IMR-90 (cell line): ENCODE measurements at regions not wholly inside any gene's neighbourhood (a gene's known extent, or its start where the extent isn't known, plus 50 kb on each side); places are given as distances from the start of the nearest gene placed in this dataset.

ENCODE experiments used
- ATAC-seq: fragments of 200-7000 bp; cut with Tn5 transposase; 2 replicates; pipeline ENCODE4 v1.9.1; 2020; ENCODE audit warnings: low read depth, mild to moderate bottlenecking, moderate library complexity
- BruUV-seq: library from RNA; stranded (reverse); fragments of 400-500 nt; replicated peaks from 2 replicates; lab custom pipeline; 2021; lab: Mats Ljungman, UMichigan
- CTCF ChIA-PET: fragments of 300-600 bp; formaldehyde crosslinking; extraction: SDS; loops from one replicate; lab custom pipeline; 2021; ENCODE audit warnings: antibody characterized with exemption; lab: Yijun Ruan, JAX
- POLR2A ChIA-PET: fragments of 300-600 bp; sonication (Branson Sonifier 250); formaldehyde crosslinking; loops from one replicate; lab custom pipeline; 2022; ENCODE audit warnings: antibody characterized with exemption; ENCODE audit not compliant: unreplicated experiment; lab: Charles Lee
- DNase-seq: peaks from one replicate; pipeline ENCODE4 v3.0.0; 2013
- H2AFZ ChIP-seq: replicated peaks from 2 replicates; pipeline ENCODE3; 2013; ENCODE audit warnings: low read length, mild to moderate bottlenecking; ENCODE audit not compliant: poor library complexity
- H2AK5ac ChIP-seq: 2 replicates; pipeline ENCODE4 v1.6.1; 2013; ENCODE audit warnings: low read depth, low read length, inconsistent platforms
- H2AK9ac ChIP-seq: replicated peaks from 2 replicates; pipeline ENCODE3; 2013; ENCODE audit warnings: mild to moderate bottlenecking, low read depth, low read length, moderate library complexity; ENCODE audit not compliant: poor library complexity
- H2BK120ac ChIP-seq: 2 replicates; pipeline ENCODE4 v1.6.1; 2013; ENCODE audit warnings: low read depth, low read length, inconsistent platforms
- H2BK15ac ChIP-seq: 3 replicates; pipeline ENCODE4 v1.6.1; 2013; ENCODE audit warnings: low read depth, low read length, inconsistent platforms
- H2BK20ac ChIP-seq: 2 replicates; pipeline ENCODE4 v1.6.1; 2013; ENCODE audit warnings: low read depth, mild to moderate bottlenecking, inconsistent platforms, low read length, moderate library complexity
- H2BK5ac ChIP-seq: 2 replicates; pipeline ENCODE4 v1.6.1; 2013; ENCODE audit warnings: mild to moderate bottlenecking, low read depth, low read length, inconsistent platforms; ENCODE audit not compliant: poor library complexity, severe bottlenecking
- H3K14ac ChIP-seq: replicated peaks from 2 replicates; pipeline ENCODE4 v1.6.1; 2013; ENCODE audit warnings: low read depth, low read length, inconsistent platforms
- H3K18ac ChIP-seq: 2 replicates; pipeline ENCODE4 v1.6.1; 2013; ENCODE audit warnings: low read depth, low read length, control low read depth
- H3K23ac ChIP-seq: 2 replicates; pipeline ENCODE4 v1.6.1; 2013; ENCODE audit warnings: low read depth, low read length, inconsistent platforms
- H3K27ac ChIP-seq: 2 replicates; pipeline ENCODE4 v1.5.1; 2013; ENCODE audit warnings: mild to moderate bottlenecking, control low read depth, low read length; ENCODE audit not compliant: insufficient read depth
- H3K27me3 ChIP-seq: 2 replicates; pipeline ENCODE4 v1.6.1; 2013; ENCODE audit warnings: low read length; ENCODE audit not compliant: control insufficient read depth, insufficient read depth
- H3K36me3 ChIP-seq: 2 replicates; pipeline ENCODE4 v1.6.1; 2013; ENCODE audit warnings: low read length, mixed read lengths; ENCODE audit not compliant: control insufficient read depth, insufficient read depth
- H3K4ac ChIP-seq: 2 replicates; pipeline ENCODE4 v1.6.1; 2013; ENCODE audit warnings: low read depth, low read length, inconsistent platforms
- H3K4me1 ChIP-seq: 2 replicates; pipeline ENCODE4 v1.6.1; 2013; ENCODE audit warnings: low read length, mixed read lengths; ENCODE audit not compliant: control insufficient read depth, insufficient read depth
- H3K4me2 ChIP-seq: 2 replicates; pipeline ENCODE4 v1.6.1; 2013; ENCODE audit warnings: low read depth, mild to moderate bottlenecking, control low read depth, low read length, moderate library complexity
- H3K4me3 ChIP-seq: 2 replicates; pipeline ENCODE4 v1.5.1; 2013; ENCODE audit warnings: low read depth, mild to moderate bottlenecking, control low read depth, low read length, moderate library complexity; ENCODE audit not compliant: insufficient read depth
- H3K56ac ChIP-seq: 2 replicates; pipeline ENCODE4 v1.6.1; 2013; ENCODE audit warnings: low read length, inconsistent platforms; ENCODE audit not compliant: insufficient read depth; ENCODE audit errors: extremely low read depth
- H3K79me1 ChIP-seq, 2 experiments: 2 replicates each; pipeline ENCODE4 v1.6.1; 2013; ENCODE audit warnings: low read length in 2 of 2, inconsistent platforms in 1 of 2, low read depth in 1 of 2
- H3K9ac ChIP-seq: 2 replicates; pipeline ENCODE4 v1.6.1; 2013; ENCODE audit warnings: low read depth, low read length, control low read depth
- H3K9me1 ChIP-seq: 2 replicates; pipeline ENCODE4 v1.6.1; 2013; ENCODE audit warnings: low read length, inconsistent platforms; ENCODE audit not compliant: insufficient read depth
- H3K9me3 ChIP-seq: 2 replicates; pipeline ENCODE4 v1.6.1; 2013; ENCODE audit warnings: low read length; ENCODE audit not compliant: control insufficient read depth, insufficient read depth
- H4K20me1 ChIP-seq: 2 replicates; pipeline ENCODE4 v1.6.1; 2013; ENCODE audit warnings: low read length, inconsistent platforms; ENCODE audit not compliant: insufficient read depth
- H4K5ac ChIP-seq: 2 replicates; pipeline ENCODE4 v1.6.1; 2013; ENCODE audit warnings: mild to moderate bottlenecking, low read depth, low read length, control low read depth
- H4K8ac ChIP-seq, 2 experiments: 2 replicates each; pipeline ENCODE4 v1.6.1; 2013; ENCODE audit warnings: low read depth in 2 of 2, low read length in 2 of 2, control low read depth in 1 of 2, inconsistent platforms in 1 of 2
- H4K91ac ChIP-seq: 2 replicates; pipeline ENCODE4 v1.6.1; 2013; ENCODE audit warnings: low read depth, low read length, inconsistent platforms; ENCODE audit not compliant: insufficient read depth
- CEBPB ChIP-seq: IDR thresholded peaks from 2 replicates; pipeline ENCODE4 v1.6.1; 2012; ENCODE audit warnings: low read depth, low read length, improper control_type of control experiment
- MAFK ChIP-seq: IDR thresholded peaks from 2 replicates; pipeline ENCODE4 v1.6.1; 2012; ENCODE audit warnings: low read depth, low read length, improper control_type of control experiment
- MAZ ChIP-seq: IDR thresholded peaks from 2 replicates; pipeline ENCODE4 v1.6.1; 2012; ENCODE audit warnings: low read depth, mild to moderate bottlenecking, low read length, improper control_type of control experiment, moderate library complexity, borderline replicate concordance
- NFE2L2 ChIP-seq: fragments of 150-350 bp; IDR thresholded peaks from 2 replicates; pipeline ENCODE4 v1.6.1; 2016; ENCODE audit warnings: low read depth, mild to moderate bottlenecking, low read length
- WGBS, 2 experiments: methylation state at CpG; one replicate each; pipeline versions ENCODE4 v1.1.5 to v1.1.7; 2013; ENCODE audit warnings: missing lambda C conversion rate in 2 of 2; ENCODE audit not compliant: insufficient read length in 1 of 2; ENCODE audit errors: extremely low coverage in 2 of 2; 5-methylcytosine and 5-hydroxymethylcytosine counted together
- dilution Hi-C: fragments of 300-500 bp; cut with HindIII; formaldehyde crosslinking; loops from one replicate; pipeline ENCODE4 v1.14.3; 2018; ENCODE audit warnings: low sequenced_read_pairs; ENCODE audit not compliant: unreplicated experiment
- in situ Hi-C: fragments of 300-500 bp; cut with MboI; formaldehyde crosslinking; loops from 3 replicates; pipeline ENCODE4 v1.14.3; 2019; ENCODE audit warnings: low sequenced_read_pairs, inconsistent platforms, mixed read lengths
- intact Hi-C: fragments of 100-400 bp; cut with micrococcal nuclease; formaldehyde crosslinking; loops from 2 replicates; pipeline ENCODE4 v1.10.0; 2022

GRCh38 chr6:30819297-30819917, 64.9 kb upstream of the DDR1 start:
- peak overlapping the region; percentile 87 for H4K91ac ChIP-seq
- CTCF ChIA-PET, result interaction anchor here (1.5 to 1.6 kb wide), 3 partner anchors 60 to 260 kb away, joined by 4 read pairs; no protein-coding TSS in a partner anchor
- H3K36me3 ChIP-seq, result no peaks in the 10 kb centered on the region
- H3K9me3 ChIP-seq, result no peaks in the 10 kb centered on the region
- peaks cover 27% of the 10 kb centered on the region for H3K9me1 ChIP-seq
- intact Hi-C loops, result no loop called here
- H2BK120ac ChIP-seq, result peak overlapping the region; percentile 91
- peak overlapping the region; percentile 17 for H2AFZ ChIP-seq
- ATAC-seq (no peak), DNase-seq (peak; percentile 66)
- BruUV-seq, result no TSS peak
- H4K8ac ChIP-seq, result peak overlapping the region; percentile 23 to 95
- H3K27me3 ChIP-seq, result no peaks in the 10 kb centered on the region
- no peak overlapping the region for H3K4me3 ChIP-seq
- H3K4me2 ChIP-seq, result no peak overlapping the region
- peak overlapping the region; percentile 88 for H3K18ac ChIP-seq
- POLR2A ChIA-PET, result interaction anchor here (0.6 to 1.4 kb wide), 3 partner anchors 24 to 75 kb away, joined by 3 read pairs; partner anchors contain the start of gene IER3
- H2BK5ac ChIP-seq, result peak overlapping the region; percentile 99
- peak overlapping the region; percentile 72 for H3K27ac ChIP-seq
- TF ChIP-seq NFE2L2 (peak; percentile 55; the same call in 1 of the 2 replicates), CEBPB (peak; percentile 65), MAZ (no peak), MAFK (peak; percentile 26; the same call in 1 of the 2 replicates)
- in situ Hi-C loops, result loop anchor here (5.0 kb wide), 1 partner anchor 37 kb away; no protein-coding TSS in a partner anchor
- H3K14ac ChIP-seq, result peak overlapping the region; percentile 90
- H3K4ac ChIP-seq, result peak overlapping the region; percentile 98
- H3K79me1 ChIP-seq, result peaks cover 3 to 35% of the 10 kb centered on the region in 2 experiments; a peak in 3 of 4 replicates
- H3K4me1 ChIP-seq, result peaks cover 23% of the 10 kb centered on the region
- peak overlapping the region; percentile 91 for H2BK20ac ChIP-seq
- WGBS, 2 experiments, result no CpG with 5 or more reads among the region's 10 CpGs
- H2BK15ac ChIP-seq, result peak overlapping the region; percentile 92; the same call in 2 of the 3 replicates
- H2AK9ac ChIP-seq, result peak overlapping the region; percentile 93
- H2AK5ac ChIP-seq, result peak overlapping the region; percentile 97
- H3K9ac ChIP-seq, result no peak overlapping the region
- peak overlapping the region; percentile 53 for H4K5ac ChIP-seq
- dilution Hi-C loops, result no loop called here
- H3K56ac ChIP-seq, result no peak overlapping the region
- no peaks in the 10 kb centered on the region for H4K20me1 ChIP-seq
- H3K23ac ChIP-seq, result peak overlapping the region; percentile 88; the same call in 1 of the 2 replicates
